ENCODE measurements at regions not wholly inside any gene's neighbourhood (a gene's known extent, or its start where the extent isn't known, plus 50 kb on each side); places are given as distances from the start of the nearest gene placed in this dataset.
A peak's percentile ranks its signal among the peaks of the same experiment; 100 is the strongest.
"Not testable (repeated sequence)": the region's sequence is repeated elsewhere in the genome, so short reads cannot be mapped to it uniquely, and the experiment has no call there.

- no peak overlapping the region for H3K27ac ChIP-seq
- no peak for TF ChIP-seq CTCF (IDR thresholded peaks at IDR 0.05)
- no peaks in the 10 kb centered on the region for H3K27me3 ChIP-seq (ENCODE audit: insufficient read depth in 3 of 3, low read length in 2 of 3)
- no peaks in the 10 kb centered on the region for H3K36me3 ChIP-seq (ENCODE audit: insufficient read depth in 1 of 2, low read depth in 1 of 2)
- DNase-seq (no peak), ATAC-seq (no peak)
- H3K9me3 ChIP-seq: no peaks in the 10 kb centered on the region
- intact Hi-C loops (cut with DNase I): no loop called here
- H3K4me1 ChIP-seq: no peaks in the 10 kb centered on the region
- WGBS, 3 donors: 63 to 75% (median 65%) methylated on average over 1 of the region's 1 CpG
- no peak overlapping the region for H3K4me3 ChIP-seq
These were observed 538.7 kb upstream of the ATXN7L3B start for GRCh38 chr12:73998894-73999293.

DNA sequence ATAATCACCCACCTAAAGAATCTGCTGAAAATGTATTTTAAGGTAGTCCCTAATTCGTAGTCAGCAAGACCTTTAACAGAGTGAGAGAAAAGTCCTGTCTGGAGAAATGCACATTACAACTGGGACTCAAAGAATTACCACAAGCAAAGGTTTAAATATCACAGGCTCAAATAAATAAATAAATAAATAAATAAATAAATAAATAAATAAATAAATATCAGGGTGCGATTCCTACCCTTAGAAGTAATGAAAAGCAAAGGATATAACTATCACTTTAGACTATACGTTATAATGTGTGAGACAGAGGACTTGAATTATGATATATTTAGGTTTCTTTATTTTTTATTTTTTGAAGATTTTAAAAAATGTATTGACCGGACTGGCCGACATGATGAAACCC, 522.5 kb upstream of the ATXN7L3B start:
- Histone ChIP-seq H3K4me3 (no peak overlapping the region), H3K27me3 (ENCODE audit: insufficient read depth in 3 of 3, low read length in 2 of 3) (no peaks in the 10 kb centered on the region), H3K36me3 (ENCODE audit: insufficient read depth in 1 of 2, low read depth in 1 of 2) (no peaks in the 10 kb centered on the region), H3K27ac (no peak overlapping the region), H3K9me3 (no peaks in the 10 kb centered on the region), H3K4me1 (no peaks in the 10 kb centered on the region)
- intact Hi-C loops (cut with DNase I): no loop called here
- DNase-seq (no peak), ATAC-seq (no peak)
- TF ChIP-seq CTCF (IDR thresholded peaks at IDR 0.05): no peak
- WGBS, 3 donors: 95 to 97% (median 95%) methylated on average over 5 of the region's 5 CpGs

DNA sequence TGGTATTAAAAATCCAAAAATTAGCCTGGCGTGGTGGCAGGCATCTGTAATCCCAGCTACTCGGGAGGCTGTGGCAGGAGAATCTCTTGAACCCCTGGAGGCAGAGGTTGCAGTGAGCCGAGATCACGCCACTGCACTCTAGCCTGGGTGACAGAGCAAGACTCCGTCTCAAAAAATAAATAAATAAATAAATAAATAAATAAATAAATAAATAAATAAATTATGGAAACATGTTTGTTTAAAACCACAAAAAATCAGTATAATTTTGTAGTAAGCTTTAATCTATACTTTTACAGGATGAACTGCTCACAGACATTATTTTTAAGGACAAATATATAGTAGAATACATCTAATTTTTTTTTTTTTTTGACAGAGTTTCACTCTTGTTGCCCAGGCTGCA, 521.3 kb upstream of the ATXN7L3B start:
- ATAC-seq; DNase-seq; intact Hi-C loops (cut with DNase I); H3K27ac ChIP-seq; H3K9me3 ChIP-seq; H3K4me3 ChIP-seq; H3K4me1 ChIP-seq; H3K36me3 ChIP-seq (ENCODE audit: insufficient read depth in 1 of 2, low read depth in 1 of 2); H3K27me3 ChIP-seq (ENCODE audit: insufficient read depth in 3 of 3, low read length in 2 of 3): not testable (repeated sequence)
- 91 to 92% (median 92%) methylated on average over 5 of the region's 5 CpGs for WGBS, 3 donors

DNA sequence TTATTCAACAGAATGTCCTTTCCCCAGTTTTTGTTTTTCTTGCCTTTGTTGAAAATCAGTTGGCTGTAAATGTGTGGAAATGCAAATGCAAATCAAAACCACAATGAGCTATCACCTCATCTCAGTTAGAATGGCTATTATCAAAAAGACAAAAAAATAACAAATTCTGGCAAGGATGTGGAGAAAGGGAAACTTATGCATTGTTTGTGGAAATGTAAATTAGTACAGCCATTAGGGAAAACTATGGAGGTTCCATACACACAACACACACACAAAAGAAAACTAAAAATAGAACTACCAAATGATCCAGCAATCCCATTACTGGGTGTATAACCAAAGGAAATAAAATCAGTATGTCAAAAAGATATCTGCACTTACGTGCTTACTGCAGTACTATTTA, 518.8 kb upstream of the ATXN7L3B start:
- no peaks in the 10 kb centered on the region for H3K36me3 ChIP-seq (ENCODE audit: insufficient read depth in 1 of 2, low read depth in 1 of 2)
- DNase-seq (no peak), ATAC-seq (no peak)
- H3K27me3 ChIP-seq (ENCODE audit: insufficient read depth in 3 of 3, low read length in 2 of 3): no peaks in the 10 kb centered on the region
- intact Hi-C loops (cut with DNase I): no loop called here
- no peaks in the 10 kb centered on the region for H3K4me1 ChIP-seq
- H3K27ac ChIP-seq: no peak overlapping the region
- TF ChIP-seq CTCF (IDR thresholded peaks at IDR 0.05): no peak
- no peaks in the 10 kb centered on the region for H3K9me3 ChIP-seq
- no peak overlapping the region for H3K4me3 ChIP-seq
- 60 to 89% (median 87%) methylated on average over 1 of the region's 1 CpG for WGBS, 3 donors

DNA sequence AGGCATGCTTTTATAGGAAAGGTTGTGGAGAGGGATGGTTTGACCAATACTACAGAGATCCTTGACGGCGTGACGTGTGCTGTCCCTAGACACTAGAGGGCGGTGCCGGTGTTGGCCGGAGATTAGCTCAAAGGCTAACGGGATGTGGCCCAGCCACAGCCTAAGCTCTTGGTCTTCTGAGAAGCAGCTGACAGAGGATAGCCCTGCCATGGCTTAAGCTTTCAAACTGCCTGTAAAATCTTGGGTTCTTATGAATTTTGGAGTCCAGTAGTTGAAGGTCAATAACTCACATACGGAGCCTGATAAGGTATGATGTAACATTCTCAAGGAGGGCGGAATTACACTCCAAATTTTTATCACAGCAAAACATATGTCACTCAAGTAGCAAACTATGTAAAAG, 515.7 kb upstream of the ATXN7L3B start:
- no peaks in the 10 kb centered on the region for H3K36me3 ChIP-seq (ENCODE audit: insufficient read depth in 1 of 2, low read depth in 1 of 2)
- DNase-seq (peak; percentile 20 to 58), ATAC-seq (peak in 3 of 4 donors; percentile 25 to 58 (median 47))
- H3K27ac ChIP-seq: no peak overlapping the region
- H3K4me3 ChIP-seq: no peak overlapping the region
- peak; percentile 15 for TF ChIP-seq CTCF (IDR thresholded peaks at IDR 0.05)
- H3K4me1 ChIP-seq: no peaks in the 10 kb centered on the region
- intact Hi-C loops (cut with DNase I): no loop called here
- 14 to 20% (median 15%) methylated on average over 9 of the region's 9 CpGs for WGBS, 3 donors
- no peaks in the 10 kb centered on the region for H3K9me3 ChIP-seq
- H3K27me3 ChIP-seq (ENCODE audit: insufficient read depth in 3 of 3, low read length in 2 of 3): no peaks in the 10 kb centered on the region

Measured in psoas muscle (tissue), 7 donors.